Liver (tissue), 8 donors: ENCODE measurements at regions not wholly inside any gene's neighbourhood (a gene's known extent, or its start where the extent isn't known, plus 50 kb on each side); places are given as distances from the start of the nearest gene placed in this dataset.

Experiments
- DNase-seq: peaks from one replicate; pipeline ENCODE4 v3.0.0-alpha.2; 2017; ENCODE audit warnings: low spot score
- H3K27ac ChIP-seq, 2 donors: one replicate each; pipeline ENCODE4 v1.7.0; 2013; ENCODE audit warnings: inconsistent platforms in 2 of 2, low read length in 2 of 2, control low read depth in 1 of 2, low read depth in 1 of 2, mild to moderate bottlenecking in 1 of 2
- H3K27me3 ChIP-seq, 4 donors: one replicate each; pipeline versions ENCODE4 v1.6.1 to v1.7.0; 2013; ENCODE audit warnings: low read length in 3 of 4, inconsistent platforms in 1 of 4, mild to moderate bottlenecking in 1 of 4, moderate library complexity in 1 of 4; ENCODE audit not compliant: control insufficient read depth in 4 of 4, insufficient read depth in 4 of 4
- H3K36me3 ChIP-seq, 4 donors: one replicate each; pipeline versions ENCODE4 v1.6.1 to v1.7.0; 2013; ENCODE audit warnings: low read length in 3 of 4, mild to moderate bottlenecking in 3 of 4, low read depth in 1 of 4, moderate library complexity in 1 of 4; ENCODE audit not compliant: control insufficient read depth in 4 of 4, insufficient read depth in 3 of 4
- H3K4me1 ChIP-seq, 4 donors: one replicate each; pipeline versions ENCODE4 v1.6.1 to v1.7.0; 2013; ENCODE audit warnings: low read length in 3 of 4, mild to moderate bottlenecking in 3 of 4, moderate library complexity in 1 of 4; ENCODE audit not compliant: control insufficient read depth in 4 of 4, insufficient read depth in 4 of 4
- H3K4me3 ChIP-seq, 3 donors: one replicate each; pipeline versions ENCODE4 v1.6.1 to v1.7.0; 2013; ENCODE audit warnings: low read length in 3 of 3, control low read depth in 1 of 3, low read depth in 1 of 3, mild to moderate bottlenecking in 1 of 3
- H3K9ac ChIP-seq, 2 donors: one replicate each; pipeline ENCODE4 v1.7.0; 2013; ENCODE audit warnings: low read length in 2 of 2, mild to moderate bottlenecking in 2 of 2, moderate library complexity in 2 of 2, control low read depth in 1 of 2, low read depth in 1 of 2
- H3K9me3 ChIP-seq, 4 donors: one replicate each; pipeline versions ENCODE4 v1.6.1 to v1.7.0; 2013; ENCODE audit warnings: low read length in 3 of 4; ENCODE audit not compliant: control insufficient read depth in 4 of 4
- EGR1 ChIP-seq, 2 donors: IDR thresholded peaks; 2 replicates each; pipeline ENCODE4 v1.6.1; 2016 to 2018; ENCODE audit warnings: antibody characterized with exemption in 2 of 2, low read depth in 2 of 2
- FOXA1 ChIP-seq: IDR thresholded peaks from 2 replicates; pipeline ENCODE4 v1.6.1; 2016; ENCODE audit warnings: antibody characterized with exemption
- FOXA2 ChIP-seq: IDR thresholded peaks from 2 replicates; pipeline ENCODE4 v1.6.1; 2016; ENCODE audit warnings: antibody characterized with exemption
- GABPA ChIP-seq, 2 donors: IDR thresholded peaks in 1 of 2; conservative IDR thresholded peaks in 1 of 2; 2 replicates each; pipeline ENCODE4 v1.6.1; 2016; ENCODE audit warnings: antibody characterized with exemption in 2 of 2, mild to moderate bottlenecking in 1 of 2, moderate library complexity in 1 of 2
- HNF4A ChIP-seq, 2 donors: conservative IDR thresholded peaks; 2 replicates each; pipeline ENCODE4 v1.6.1; 2016; ENCODE audit warnings: antibody characterized with exemption in 2 of 2, mild to moderate bottlenecking in 2 of 2
- HNF4G ChIP-seq: IDR thresholded peaks from 2 replicates; pipeline ENCODE4 v1.6.1; 2016; ENCODE audit warnings: antibody characterized with exemption
- JUND ChIP-seq, 2 donors: IDR thresholded peaks; 2 replicates each; pipeline ENCODE4 v1.6.1; 2016; ENCODE audit warnings: antibody characterized with exemption in 2 of 2
- MAX ChIP-seq: IDR thresholded peaks from 2 replicates; pipeline ENCODE4 v1.6.1; 2016; ENCODE audit warnings: antibody characterized with exemption
- NR2F2 ChIP-seq: IDR thresholded peaks from 2 replicates; pipeline ENCODE4 v1.6.1; 2016; ENCODE audit warnings: antibody characterized with exemption
- RAD21 ChIP-seq, 2 donors: IDR thresholded peaks; 2 replicates each; pipeline ENCODE4 v1.6.1; 2016; ENCODE audit warnings: antibody characterized with exemption in 2 of 2, mild to moderate bottlenecking in 2 of 2
- REST ChIP-seq: IDR thresholded peaks from 2 replicates; pipeline ENCODE4 v1.6.1; 2016; ENCODE audit warnings: antibody characterized with exemption, mild to moderate bottlenecking
- RXRA ChIP-seq, 2 donors: IDR thresholded peaks; 2 replicates each; pipeline ENCODE4 v1.6.1; 2017 to 2018; ENCODE audit warnings: antibody characterized with exemption in 2 of 2, mild to moderate bottlenecking in 1 of 2
- SP1 ChIP-seq: IDR thresholded peaks from 2 replicates; pipeline ENCODE4 v1.6.1; 2018; ENCODE audit warnings: antibody characterized with exemption, mild to moderate bottlenecking
- TAF1 ChIP-seq: conservative IDR thresholded peaks from 2 replicates; pipeline ENCODE4 v1.6.1; 2016; ENCODE audit warnings: antibody characterized with exemption, mild to moderate bottlenecking
- YY1 ChIP-seq: IDR thresholded peaks from 2 replicates; pipeline ENCODE4 v1.6.1; 2016; ENCODE audit warnings: antibody characterized with exemption, mild to moderate bottlenecking
- WGBS: extraction: QIAGEN DNeasy Blood & Tissue Kit; methylation state at CpG from one replicate; pipeline ENCODE4 v1.1.7; 2013; 5-methylcytosine and 5-hydroxymethylcytosine counted together
- TF ChIP-seq, protein P1 (sequence below): IDR thresholded peaks from 2 replicates; pipeline ENCODE4 v1.6.1; 2016; ENCODE audit warnings: antibody characterized with exemption
- TF ChIP-seq, protein P2 (sequence below): IDR thresholded peaks from 2 replicates; pipeline ENCODE4 v1.6.1; 2016; ENCODE audit warnings: antibody characterized with exemption
- TF ChIP-seq, protein P3 (sequence below): fragments of 150-350 bp; IDR thresholded peaks from 2 replicates; pipeline ENCODE4 v1.5.1; 2017; ENCODE audit warnings: improper control_type of control experiment, low read depth, low read length; ENCODE audit not compliant: missing input control
- donor health status: healthy.
- donor health status: healthy.
- donor health status: healthy.
- donor health status: healthy.
- donor health status: healthy.

DNA sequence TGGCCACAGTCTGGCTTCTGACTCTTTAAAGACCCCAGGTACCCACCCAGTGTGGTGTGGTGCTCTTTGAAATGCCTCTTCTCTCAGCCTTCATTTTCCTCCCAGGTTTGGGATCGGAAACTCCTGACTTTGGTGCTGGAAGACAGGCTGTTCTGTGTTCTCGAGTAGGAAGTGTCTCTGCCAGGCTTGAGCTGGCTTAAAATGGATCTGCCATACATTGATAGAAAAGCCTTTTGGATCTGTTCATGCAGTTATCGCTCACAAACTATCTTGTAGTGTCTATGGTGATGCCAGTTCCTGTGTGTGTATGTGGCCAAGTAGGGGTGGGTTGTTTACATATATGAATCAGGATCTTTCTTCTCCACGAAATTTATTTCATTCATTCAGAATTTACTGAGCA, 307.3 kb upstream of the CHD6 start:
- peaks cover 0 to 3% (median 2%) of the 10 kb centered on the region in 4 donors for H3K9me3 ChIP-seq
- H3K27me3 ChIP-seq: peaks cover 0 to 8% (median 4%) of the 10 kb centered on the region in 4 donors
- no peaks in the 10 kb centered on the region for H3K36me3 ChIP-seq
- no peaks in the 10 kb centered on the region for H3K4me1 ChIP-seq
- H3K9ac ChIP-seq: no peak overlapping the region
- no peak overlapping the region for H3K4me3 ChIP-seq
- no peak overlapping the region for H3K27ac ChIP-seq
- WGBS: 68% methylated on average over 4 of the region's 4 CpGs
- no peak for DNase-seq
- TF ChIP-seq RXRA (IDR thresholded peaks at IDR 0.05) (no peak), RAD21 (IDR thresholded peaks at IDR 0.05) (no peak), REST (no peak), SP1 (no peak), FOXA1 (no peak), HNF4G (no peak), GABPA (IDR thresholded peaks at IDR 0.05 in 1 of 2, conservative IDR thresholded peaks at IDR 0.05 in 1 of 2) (no peak), EGR1 (IDR thresholded peaks at IDR 0.05; ENCODE audit: low read depth in 2 of 2) (no peak), YY1 (no peak), NR2F2 (no peak), FOXA2 (no peak), HNF4A (conservative IDR thresholded peaks at IDR 0.05) (no peak), TAF1 (no peak), JUND (IDR thresholded peaks at IDR 0.05) (no peak), MAX (no peak)
- TF ChIP-seq, protein P1, sequence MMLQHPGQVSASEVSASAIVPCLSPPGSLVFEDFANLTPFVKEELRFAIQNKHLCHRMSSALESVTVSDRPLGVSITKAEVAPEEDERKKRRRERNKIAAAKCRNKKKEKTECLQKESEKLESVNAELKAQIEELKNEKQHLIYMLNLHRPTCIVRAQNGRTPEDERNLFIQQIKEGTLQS: no peak
- TF ChIP-seq, protein P2, sequence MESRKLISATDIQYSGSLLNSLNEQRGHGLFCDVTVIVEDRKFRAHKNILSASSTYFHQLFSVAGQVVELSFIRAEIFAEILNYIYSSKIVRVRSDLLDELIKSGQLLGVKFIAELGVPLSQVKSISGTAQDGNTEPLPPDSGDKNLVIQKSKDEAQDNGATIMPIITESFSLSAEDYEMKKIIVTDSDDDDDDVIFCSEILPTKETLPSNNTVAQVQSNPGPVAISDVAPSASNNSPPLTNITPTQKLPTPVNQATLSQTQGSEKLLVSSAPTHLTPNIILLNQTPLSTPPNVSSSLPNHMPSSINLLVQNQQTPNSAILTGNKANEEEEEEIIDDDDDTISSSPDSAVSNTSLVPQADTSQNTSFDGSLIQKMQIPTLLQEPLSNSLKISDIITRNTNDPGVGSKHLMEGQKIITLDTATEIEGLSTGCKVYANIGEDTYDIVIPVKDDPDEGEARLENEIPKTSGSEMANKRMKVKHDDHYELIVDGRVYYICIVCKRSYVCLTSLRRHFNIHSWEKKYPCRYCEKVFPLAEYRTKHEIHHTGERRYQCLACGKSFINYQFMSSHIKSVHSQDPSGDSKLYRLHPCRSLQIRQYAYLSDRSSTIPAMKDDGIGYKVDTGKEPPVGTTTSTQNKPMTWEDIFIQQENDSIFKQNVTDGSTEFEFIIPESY: no peak
- TF ChIP-seq, protein P3, sequence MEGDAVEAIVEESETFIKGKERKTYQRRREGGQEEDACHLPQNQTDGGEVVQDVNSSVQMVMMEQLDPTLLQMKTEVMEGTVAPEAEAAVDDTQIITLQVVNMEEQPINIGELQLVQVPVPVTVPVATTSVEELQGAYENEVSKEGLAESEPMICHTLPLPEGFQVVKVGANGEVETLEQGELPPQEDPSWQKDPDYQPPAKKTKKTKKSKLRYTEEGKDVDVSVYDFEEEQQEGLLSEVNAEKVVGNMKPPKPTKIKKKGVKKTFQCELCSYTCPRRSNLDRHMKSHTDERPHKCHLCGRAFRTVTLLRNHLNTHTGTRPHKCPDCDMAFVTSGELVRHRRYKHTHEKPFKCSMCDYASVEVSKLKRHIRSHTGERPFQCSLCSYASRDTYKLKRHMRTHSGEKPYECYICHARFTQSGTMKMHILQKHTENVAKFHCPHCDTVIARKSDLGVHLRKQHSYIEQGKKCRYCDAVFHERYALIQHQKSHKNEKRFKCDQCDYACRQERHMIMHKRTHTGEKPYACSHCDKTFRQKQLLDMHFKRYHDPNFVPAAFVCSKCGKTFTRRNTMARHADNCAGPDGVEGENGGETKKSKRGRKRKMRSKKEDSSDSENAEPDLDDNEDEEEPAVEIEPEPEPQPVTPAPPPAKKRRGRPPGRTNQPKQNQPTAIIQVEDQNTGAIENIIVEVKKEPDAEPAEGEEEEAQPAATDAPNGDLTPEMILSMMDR: no peak
